Kidney epithelial cell (primary cell): ENCODE measurements at regions not wholly inside any gene's neighbourhood (a gene's known extent, or its start where the extent isn't known, plus 50 kb on each side); places are given as distances from the start of the nearest gene placed in this dataset.
A peak's percentile ranks its signal among the peaks of the same experiment; 100 is the strongest.

Experiments used
- DNase-seq: peaks from one replicate; pipeline ENCODE4 v3.0.0-alpha.2; 2010; ENCODE audit warnings: low read depth
- H3K27me3 ChIP-seq: 2 replicates; pipeline ENCODE4 v1.6.0; 2011; ENCODE audit warnings: low read length; ENCODE audit not compliant: control insufficient read depth, insufficient read depth
- H3K36me3 ChIP-seq: 2 replicates; pipeline ENCODE4 v1.5.1; 2011; ENCODE audit warnings: low read length; ENCODE audit not compliant: control insufficient read depth, insufficient read depth
- H3K4me3 ChIP-seq: 2 replicates; pipeline ENCODE4 v1.5.1; 2011; ENCODE audit warnings: low read depth, mild to moderate bottlenecking, control low read depth, low read length
- TF ChIP-seq, protein P1 (sequence below): IDR thresholded peaks from 2 replicates; pipeline ENCODE4 v1.5.1; 2011; ENCODE audit warnings: mild to moderate bottlenecking, moderate library complexity, low read length, control low read depth, inconsistent platforms; ENCODE audit not compliant: insufficient read depth, poor library complexity, severe bottlenecking

DNA sequence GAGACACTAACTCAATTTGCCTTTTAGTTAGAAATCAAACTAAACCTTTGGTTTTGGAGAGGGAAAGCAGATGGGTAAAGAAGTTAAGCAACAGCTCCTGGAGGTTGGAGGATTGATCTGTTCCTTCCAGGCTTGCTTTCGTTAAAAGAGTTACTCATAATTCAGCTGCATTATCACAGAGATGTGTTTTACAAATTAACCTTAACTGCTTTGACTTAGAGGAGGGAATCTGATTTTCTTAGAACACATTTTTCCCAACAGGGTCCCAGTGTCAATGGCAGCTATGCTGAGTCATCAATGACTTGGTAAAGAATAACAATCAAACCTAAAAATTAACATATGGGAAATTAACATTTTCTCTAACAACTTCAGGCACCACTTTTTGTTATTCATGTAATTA lies 113.4 kb downstream of the COPS8 start:
- Histone ChIP-seq H3K36me3 (no peaks in the 10 kb centered on the region), H3K27me3 (no peaks in the 10 kb centered on the region), H3K4me3 (no peak overlapping the region)
- DNase-seq = no peak
- TF ChIP-seq, protein P1, sequence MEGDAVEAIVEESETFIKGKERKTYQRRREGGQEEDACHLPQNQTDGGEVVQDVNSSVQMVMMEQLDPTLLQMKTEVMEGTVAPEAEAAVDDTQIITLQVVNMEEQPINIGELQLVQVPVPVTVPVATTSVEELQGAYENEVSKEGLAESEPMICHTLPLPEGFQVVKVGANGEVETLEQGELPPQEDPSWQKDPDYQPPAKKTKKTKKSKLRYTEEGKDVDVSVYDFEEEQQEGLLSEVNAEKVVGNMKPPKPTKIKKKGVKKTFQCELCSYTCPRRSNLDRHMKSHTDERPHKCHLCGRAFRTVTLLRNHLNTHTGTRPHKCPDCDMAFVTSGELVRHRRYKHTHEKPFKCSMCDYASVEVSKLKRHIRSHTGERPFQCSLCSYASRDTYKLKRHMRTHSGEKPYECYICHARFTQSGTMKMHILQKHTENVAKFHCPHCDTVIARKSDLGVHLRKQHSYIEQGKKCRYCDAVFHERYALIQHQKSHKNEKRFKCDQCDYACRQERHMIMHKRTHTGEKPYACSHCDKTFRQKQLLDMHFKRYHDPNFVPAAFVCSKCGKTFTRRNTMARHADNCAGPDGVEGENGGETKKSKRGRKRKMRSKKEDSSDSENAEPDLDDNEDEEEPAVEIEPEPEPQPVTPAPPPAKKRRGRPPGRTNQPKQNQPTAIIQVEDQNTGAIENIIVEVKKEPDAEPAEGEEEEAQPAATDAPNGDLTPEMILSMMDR = no peak

DNA sequence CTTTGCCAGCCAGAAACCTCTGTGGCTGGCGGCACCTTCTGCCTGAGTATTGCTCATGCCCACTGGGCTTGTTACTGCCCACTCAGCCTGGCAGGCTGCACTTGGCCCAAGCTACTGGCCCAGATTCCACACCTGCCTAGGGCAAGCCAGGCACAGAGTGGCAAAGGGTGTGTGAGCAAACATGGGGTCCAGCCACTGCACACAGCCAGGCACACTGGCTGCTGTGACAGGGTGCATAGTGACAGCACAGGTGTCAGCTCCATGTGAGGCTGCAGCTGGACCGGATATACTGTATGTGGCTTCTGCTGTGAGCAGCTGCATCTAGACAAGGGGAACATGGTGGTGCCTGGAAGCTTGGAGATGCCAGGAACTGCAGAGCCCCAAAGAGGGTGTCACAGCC lies 113.9 kb downstream of the COPS8 start:
- DNase-seq = no peak
- Histone ChIP-seq H3K36me3 (no peaks in the 10 kb centered on the region), H3K4me3 (no peak overlapping the region), H3K27me3 (no peaks in the 10 kb centered on the region)
- TF ChIP-seq, protein P1 = no peak

DNA sequence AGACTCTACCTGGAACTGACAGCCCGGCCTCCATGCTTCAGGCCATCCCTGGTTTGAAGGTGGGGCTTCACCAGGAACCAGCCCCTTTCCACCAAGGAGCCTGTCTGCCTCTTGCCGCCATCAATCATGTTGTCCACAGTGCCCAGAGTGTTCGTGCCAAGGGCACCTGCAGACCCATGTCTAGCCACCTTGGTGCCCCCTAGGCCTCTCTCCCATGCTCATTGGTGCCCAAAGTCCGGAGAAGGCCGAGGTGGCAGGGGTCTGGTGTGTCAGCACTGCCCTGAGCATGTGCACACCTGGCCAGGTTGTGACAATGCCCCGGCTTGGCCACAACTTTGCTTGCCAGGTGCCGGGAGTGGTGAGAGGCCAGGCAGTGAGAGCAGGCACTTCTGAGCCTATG lies 114.8 kb downstream of the COPS8 start:
- Histone ChIP-seq H3K27me3 (no peaks in the 10 kb centered on the region), H3K4me3 (no peak overlapping the region), H3K36me3 (no peaks in the 10 kb centered on the region)
- TF ChIP-seq, protein P1 = no peak
- DNase-seq = no peak

DNA sequence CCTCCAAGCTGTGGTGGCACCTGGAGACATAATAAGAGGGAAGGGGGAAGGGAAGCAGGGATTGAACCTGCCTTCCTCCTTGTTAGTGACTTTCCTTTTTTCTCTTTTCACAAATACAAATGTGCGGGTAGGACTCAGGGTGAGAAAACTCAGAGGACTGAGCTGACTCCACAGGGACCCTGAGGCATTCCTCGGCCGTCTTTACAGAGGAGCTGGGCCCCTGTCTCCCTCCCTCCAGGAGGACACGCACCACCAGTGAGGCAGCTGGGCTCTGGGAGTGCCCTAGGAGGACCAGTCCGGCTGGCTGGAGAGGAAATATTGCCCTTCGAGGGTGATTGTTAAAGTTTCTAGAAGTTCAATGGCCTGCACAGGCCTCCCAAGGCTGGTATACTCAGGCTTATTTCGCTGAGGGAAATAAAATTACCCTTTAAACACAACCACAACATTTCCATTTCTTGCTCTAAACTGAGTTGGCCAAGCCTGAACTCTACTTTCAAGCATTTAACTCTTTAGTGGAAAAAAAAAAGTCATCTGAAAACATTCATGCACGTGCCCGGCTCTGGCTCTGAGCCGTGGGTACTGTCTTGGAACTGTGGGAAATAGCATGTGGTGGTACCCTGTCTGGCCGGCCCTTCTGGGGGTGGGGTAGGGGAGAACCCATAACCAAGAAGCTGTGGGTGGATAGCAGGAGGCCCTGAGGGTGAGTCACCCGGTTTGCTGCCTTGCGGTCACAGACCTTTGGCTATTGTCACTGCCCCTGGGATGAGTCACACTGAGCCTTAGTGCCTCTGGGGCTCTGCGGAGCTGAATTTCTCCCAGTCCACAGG lies 116.0 kb downstream of the COPS8 start:
- TF ChIP-seq, protein P1 = no peak
- peak; percentile 87 for DNase-seq
- no peak overlapping the region for H3K4me3 ChIP-seq
- H3K27me3 ChIP-seq = no peaks in the 10 kb centered on the region
- no peaks in the 10 kb centered on the region for H3K36me3 ChIP-seq

DNA sequence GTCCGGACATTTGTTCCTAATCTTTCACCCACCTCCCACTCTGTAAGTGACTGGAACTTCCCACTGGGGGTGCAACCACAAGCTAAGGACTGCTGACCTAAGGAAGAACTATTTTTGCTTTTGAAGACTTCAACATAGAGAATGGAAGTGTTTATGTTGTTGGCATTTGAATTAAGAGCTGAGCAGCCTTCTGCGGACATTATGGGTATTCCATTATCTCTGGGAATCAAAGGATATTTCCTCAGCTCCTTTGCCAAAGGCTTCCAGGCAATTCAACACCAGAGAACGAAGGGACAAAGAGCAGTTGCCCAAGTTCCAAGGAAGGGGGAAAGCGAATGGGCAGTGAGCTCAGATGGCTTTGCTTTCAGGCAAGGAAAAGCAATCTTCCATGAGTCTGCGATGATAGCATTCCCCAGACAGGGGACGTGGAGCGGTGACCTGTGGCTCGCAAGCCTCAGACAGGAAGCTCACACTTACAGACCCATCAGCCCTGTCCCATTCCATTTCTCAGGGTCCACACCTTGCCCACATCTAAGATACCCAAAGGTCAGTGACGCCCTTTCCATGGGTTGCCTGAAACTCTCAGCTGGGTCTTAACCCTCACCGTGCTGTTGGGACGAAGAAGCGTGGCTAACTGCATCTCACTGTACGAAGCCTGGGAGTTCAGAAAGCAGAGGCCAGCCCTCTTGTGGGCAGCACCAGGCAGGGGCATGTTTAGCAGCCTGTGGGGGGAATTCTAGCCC lies 116.8 kb downstream of the COPS8 start:
- Histone ChIP-seq H3K4me3 (no peak overlapping the region), H3K27me3 (no peaks in the 10 kb centered on the region), H3K36me3 (no peaks in the 10 kb centered on the region)
- no peak for DNase-seq
- TF ChIP-seq, protein P1 = no peak
